NB4 (cell line): ENCODE measurements at regions not wholly inside any gene's neighbourhood (a gene's known extent, or its start where the extent isn't known, plus 50 kb on each side); places are given as distances from the start of the nearest gene placed in this dataset.

Source experiments
- DNase-seq: peaks from one replicate; pipeline ENCODE4 v3.0.0; 2010; ENCODE audit warnings: low read depth
- H3K4me3 ChIP-seq: one replicate; pipeline ENCODE4 v1.5.1; 2011; ENCODE audit warnings: mild to moderate bottlenecking, low read depth, low read length, moderate library complexity
- MYC ChIP-seq: IDR thresholded peaks from 2 replicates; pipeline ENCODE4 v1.6.1; 2011; ENCODE audit warnings: low read depth, low read length
- POLR2A ChIP-seq: IDR thresholded peaks from 2 replicates; pipeline ENCODE4 v1.6.1; 2011; ENCODE audit warnings: mild to moderate bottlenecking; ENCODE audit not compliant: insufficient read length; ENCODE audit errors: extremely low read depth
- TF ChIP-seq, protein P1 (sequence below): IDR thresholded peaks from one replicate; pipeline ENCODE4 v1.5.1; 2012; ENCODE audit warnings: low read depth, low read length
- TF ChIP-seq, protein P2 (sequence below): IDR thresholded peaks from 2 replicates; pipeline ENCODE4 v1.6.1; 2011; ENCODE audit warnings: low read depth, low read length

- DNase-seq, result no peak
- H3K4me3 ChIP-seq, result no peak overlapping the region
- TF ChIP-seq, protein P1, sequence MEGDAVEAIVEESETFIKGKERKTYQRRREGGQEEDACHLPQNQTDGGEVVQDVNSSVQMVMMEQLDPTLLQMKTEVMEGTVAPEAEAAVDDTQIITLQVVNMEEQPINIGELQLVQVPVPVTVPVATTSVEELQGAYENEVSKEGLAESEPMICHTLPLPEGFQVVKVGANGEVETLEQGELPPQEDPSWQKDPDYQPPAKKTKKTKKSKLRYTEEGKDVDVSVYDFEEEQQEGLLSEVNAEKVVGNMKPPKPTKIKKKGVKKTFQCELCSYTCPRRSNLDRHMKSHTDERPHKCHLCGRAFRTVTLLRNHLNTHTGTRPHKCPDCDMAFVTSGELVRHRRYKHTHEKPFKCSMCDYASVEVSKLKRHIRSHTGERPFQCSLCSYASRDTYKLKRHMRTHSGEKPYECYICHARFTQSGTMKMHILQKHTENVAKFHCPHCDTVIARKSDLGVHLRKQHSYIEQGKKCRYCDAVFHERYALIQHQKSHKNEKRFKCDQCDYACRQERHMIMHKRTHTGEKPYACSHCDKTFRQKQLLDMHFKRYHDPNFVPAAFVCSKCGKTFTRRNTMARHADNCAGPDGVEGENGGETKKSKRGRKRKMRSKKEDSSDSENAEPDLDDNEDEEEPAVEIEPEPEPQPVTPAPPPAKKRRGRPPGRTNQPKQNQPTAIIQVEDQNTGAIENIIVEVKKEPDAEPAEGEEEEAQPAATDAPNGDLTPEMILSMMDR, result no peak
- TF ChIP-seq MYC (no peak), POLR2A (no peak)
- TF ChIP-seq, protein P2, sequence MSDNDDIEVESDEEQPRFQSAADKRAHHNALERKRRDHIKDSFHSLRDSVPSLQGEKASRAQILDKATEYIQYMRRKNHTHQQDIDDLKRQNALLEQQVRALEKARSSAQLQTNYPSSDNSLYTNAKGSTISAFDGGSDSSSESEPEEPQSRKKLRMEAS, result no peak
These were observed 259.7 kb upstream of the NRIP1 start for GRCh38 chr21:15324542-15324941.

DNA sequence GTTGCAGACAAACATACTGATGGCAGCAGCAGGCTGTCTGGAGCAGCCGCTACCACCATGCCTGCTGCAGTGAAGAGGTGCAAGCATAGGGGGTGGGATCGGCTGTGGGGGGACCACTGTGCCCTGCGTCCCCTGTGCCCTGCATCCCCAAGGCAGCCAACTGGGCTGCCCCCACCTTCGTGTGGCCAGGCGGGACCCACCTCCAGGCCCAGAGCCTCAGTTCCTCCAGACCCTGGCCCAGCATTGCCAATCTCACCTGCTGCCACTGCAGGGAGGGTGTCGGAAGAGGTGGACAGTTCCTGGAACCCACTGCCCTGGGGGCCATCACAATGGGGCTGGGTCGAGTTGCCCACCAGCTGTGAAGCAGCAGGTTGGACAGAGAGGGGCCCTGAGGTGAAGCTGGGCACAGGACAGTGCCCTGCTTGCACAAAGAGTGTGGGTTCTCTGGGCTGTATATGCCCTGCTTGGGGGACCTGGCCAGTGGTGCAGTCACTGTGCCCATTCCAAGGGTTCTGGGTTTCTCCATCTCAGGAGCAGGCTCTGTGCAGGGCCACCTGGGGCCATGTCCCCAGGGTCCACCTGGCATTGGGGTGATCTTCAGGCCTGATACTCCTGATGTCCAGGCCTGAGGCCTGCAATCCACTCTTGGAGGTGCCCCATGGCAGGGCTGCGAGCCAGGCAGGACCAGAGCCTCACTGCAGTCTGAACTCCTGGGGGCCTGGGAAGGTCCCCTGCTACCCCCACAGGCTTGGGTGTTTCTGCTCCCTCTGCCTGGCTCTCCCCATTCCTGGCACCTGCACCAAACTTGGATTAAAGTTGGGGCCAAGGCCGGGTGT, 261.4 kb upstream of the NRIP1 start:
- no peak overlapping the region for H3K4me3 ChIP-seq
- DNase-seq, result no peak
- TF ChIP-seq, protein P1, result no peak
- TF ChIP-seq POLR2A (no peak), MYC (no peak)
- TF ChIP-seq, protein P2, result no peak

DNA sequence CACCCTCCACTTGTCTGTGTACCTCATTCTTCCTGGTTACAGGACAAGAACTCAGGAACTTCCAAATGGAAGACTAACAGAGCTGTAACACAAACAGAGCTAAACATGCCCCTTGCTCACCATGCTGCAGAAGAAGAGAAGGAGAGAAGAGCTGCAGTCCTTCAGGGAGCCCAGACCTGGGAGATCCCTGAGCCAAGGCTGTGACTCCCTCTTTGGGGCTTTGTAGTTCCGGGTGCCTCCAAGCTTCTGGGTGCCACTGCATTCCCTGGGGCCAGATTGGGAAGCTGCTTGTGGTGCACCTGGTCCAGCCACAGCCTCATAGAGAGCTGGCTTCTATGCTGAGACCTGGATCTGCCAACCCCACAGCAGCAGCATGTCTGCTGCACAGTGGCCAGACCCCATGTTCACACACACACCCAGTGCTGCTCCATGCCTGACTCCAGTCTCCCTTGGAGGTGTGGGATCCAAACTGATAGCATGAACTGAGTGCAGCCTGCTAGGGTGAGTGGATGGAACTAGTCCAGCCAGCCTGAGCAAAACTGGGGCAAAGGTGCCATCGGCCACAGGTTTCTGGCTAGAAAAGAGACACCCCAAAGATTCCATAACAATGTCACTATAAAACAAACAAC, 263.0 kb upstream of the NRIP1 start:
- no peak overlapping the region for H3K4me3 ChIP-seq
- TF ChIP-seq, protein P1, result no peak
- TF ChIP-seq, protein P2, result no peak
- TF ChIP-seq MYC (no peak), POLR2A (no peak)
- no peak for DNase-seq

DNA sequence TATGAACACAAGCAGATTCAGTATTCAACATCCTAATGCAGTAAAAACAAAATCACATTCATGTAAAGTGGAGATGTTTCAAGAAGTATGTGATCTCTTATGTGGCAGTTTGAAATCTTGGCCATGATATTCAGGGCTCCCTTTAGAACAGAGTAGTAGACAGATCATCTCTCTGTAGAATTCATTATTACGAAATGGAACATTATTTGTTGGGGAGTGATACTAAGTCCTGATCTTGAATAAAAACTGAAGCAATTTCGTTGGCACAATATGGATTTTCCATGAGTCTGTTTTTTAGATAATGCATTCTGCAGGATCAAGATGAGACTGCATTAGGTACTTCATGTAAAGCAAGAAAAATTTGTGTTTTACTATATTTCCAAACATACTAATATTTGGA, 264.4 kb upstream of the NRIP1 start:
- TF ChIP-seq MYC (no peak), POLR2A (no peak)
- TF ChIP-seq, protein P1, result no peak
- TF ChIP-seq, protein P2, result no peak
- DNase-seq, result no peak
- H3K4me3 ChIP-seq, result no peak overlapping the region

DNA sequence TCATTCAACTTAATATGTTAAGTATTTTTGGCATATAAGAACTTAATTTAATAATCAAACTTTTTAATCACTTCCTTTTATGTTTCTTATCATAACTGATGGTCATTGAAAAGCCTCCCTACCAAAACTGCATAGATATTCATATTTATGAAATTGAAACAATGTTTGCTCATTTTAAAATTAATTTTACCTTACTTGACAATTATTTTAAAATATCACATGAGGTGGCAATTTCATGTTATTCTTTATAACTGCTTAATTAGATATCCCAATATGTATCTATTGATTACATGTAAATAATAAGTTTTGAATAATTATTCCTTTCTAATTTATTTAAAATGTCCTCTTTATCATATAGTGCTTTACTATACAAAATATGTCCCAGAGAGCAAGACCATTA, 266.1 kb upstream of the NRIP1 start:
- H3K4me3 ChIP-seq, result no peak overlapping the region
- TF ChIP-seq POLR2A (no peak), MYC (no peak)
- TF ChIP-seq, protein P2, result no peak
- TF ChIP-seq, protein P1, result no peak
- no peak for DNase-seq
